ENCODE measurements at regions not wholly inside any gene's neighbourhood (a gene's known extent, or its start where the extent isn't known, plus 50 kb on each side); places are given as distances from the start of the nearest gene placed in this dataset.
"Not testable (repeated sequence)": the region's sequence is repeated elsewhere in the genome, so short reads cannot be mapped to it uniquely, and the experiment has no call there.

DNA sequence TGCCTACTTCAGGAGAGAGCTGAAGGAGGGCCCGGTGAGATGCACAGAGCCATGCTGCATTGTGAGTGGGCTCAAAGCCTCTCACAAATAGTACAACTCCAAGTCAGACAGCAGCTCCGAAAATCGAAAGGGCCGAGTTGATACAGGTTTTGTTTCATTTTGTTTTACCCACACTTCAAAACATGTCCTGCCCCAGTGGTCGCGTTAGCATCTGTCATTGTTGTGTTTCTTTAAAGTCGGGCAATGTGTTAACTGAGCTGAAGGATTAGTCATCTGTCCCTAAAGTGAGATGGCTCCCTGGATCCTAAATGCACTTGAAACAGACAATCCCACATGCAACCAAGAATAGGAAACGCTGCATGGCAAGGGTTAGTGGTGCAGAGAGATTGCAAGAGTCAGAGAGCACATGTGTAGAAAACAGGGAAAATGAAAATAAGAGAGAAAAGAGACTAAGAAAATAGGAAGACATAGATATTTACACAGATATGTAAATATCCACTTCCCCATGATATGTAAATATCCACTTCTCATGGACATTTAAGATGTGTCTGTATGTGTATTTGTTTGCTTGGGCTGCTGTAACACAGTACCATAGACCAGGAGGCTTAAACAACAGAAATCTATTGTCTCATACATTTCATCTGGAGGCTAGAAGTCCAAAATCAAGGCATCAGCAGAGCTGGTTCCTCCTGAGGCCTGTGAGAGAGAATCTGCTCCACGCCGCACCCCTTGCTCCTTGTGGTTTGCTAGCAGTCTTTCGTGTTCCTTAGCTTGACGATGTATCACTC lies 131.4 kb upstream of the RAB4A start:
- no peak for DNase-seq

DNA sequence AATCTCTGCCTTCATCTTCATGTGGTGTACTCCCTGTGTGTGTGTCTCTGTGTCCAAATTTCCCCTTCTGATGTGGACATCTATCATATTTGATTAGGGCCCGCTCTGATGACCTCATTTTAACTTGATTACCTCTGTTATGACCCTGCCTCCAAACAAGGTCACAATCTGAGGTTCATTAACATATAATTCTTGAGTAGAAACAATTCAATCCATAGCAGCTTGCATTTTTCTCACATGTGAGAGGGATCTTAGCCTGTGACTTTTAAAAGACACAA lies 130.9 kb upstream of the RAB4A start:
- DNase-seq = no peak

DNA sequence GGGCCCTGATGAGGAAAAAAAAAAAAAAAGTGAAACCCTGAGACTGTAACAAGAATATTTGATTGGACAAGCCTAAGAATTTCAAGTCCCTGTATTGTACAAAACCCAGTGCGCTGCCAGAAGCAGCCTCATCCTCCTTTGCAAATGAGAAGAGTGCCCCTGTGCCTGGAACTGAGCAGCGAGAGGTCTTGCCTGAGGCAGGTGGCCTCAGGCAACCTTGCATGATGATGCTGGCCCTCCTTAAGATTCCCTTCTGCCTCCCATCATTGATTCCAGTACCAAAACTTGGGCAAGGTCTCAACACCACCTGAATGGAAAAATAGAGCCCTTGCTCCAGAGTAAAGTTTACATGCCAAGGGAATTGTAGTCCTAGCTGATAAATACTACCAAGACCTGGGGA lies 129.6 kb upstream of the RAB4A start:
- no peak for DNase-seq

DNA sequence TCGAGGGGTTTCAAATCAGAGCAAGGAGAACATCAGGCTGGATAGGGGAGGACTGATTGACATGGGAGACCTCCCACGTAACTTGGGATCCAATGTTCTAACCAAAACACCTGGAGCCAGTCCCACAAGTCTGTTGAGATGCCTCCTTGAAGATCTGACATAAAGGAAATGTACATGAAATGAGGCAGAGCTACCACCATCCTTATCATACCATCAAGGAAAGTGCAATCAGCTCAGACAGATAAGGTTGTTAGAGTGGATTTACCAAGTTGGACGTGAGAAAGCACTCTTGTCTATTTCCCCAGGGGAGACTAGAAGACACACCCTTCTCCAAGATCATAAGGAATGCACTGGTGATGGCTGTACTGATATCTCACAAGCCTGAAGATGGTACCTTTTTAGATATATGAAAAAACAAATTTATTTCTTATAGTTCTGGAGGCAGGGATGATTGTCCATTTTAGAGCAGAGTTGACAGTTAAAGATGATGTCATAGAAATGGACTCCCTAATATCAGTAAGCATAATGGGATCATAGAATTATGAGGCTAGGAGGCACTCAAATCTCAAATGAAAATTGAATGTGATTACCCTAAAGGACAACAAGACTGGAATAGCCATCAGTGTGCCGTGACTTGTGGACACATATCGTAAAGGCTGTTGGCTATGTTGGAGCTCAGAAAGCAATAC lies 129.1 kb upstream of the RAB4A start:
- no peak for DNase-seq

DNA sequence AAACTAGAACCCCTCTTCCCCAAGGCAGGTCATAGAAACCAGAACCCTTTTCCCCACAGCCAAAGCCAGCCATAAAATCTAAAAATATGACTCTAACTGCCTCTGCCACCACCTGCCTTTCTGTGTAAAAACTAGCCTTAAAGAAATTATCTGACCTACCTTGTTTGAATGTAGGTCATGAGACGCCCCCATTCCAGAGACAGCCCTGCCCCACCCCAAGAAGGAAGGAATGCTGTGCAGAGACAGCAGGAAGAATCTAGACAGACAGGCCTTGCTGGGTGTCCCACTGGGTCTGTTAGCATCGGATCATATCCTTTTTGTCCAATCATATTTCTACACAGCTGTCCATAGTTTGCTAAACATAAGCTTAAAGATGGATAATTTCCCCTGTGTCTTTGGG lies 128.4 kb upstream of the RAB4A start:
- no peak for DNase-seq

DNA sequence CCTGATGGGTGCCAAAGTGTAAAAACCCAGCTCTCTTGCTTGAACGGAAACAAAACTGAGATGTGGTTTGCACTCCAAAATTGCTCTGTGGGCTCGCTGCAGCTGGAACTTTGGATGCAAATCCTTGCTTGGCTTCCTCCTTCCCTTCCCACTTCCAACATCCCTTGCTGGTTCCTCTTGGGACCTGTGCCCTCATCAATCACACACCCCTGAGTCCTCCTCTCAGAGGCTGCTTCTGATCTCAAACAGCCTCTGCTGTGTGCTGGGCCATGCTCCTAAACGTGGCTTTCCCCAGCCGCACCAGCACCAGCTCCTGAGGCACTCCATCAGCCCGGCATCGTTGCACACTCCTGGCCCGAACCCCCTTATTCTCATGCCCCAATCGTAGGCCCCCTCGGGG lies 124.3 kb upstream of the RAB4A start:
- no peak for DNase-seq

DNA sequence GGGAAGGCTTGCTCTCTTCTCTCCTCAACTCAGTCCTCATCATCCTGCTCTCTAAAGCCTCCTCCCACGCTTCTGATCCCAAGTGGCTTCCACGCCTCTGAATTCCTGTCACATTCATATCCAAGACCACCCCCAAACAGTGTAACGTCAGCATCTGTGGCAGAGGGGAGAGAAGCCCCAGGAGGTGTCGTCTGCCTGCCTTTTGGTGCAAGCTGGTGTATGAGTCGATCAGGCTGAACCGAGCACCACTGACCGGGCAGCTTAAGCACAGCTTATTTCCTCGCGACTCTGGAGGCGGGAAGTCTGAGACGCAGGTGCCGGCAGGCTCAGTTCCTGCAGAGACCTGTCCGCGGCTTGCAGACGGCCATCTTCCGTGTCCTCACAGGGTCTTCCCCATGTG lies 123.8 kb upstream of the RAB4A start:
- peak; percentile 63 for DNase-seq

DNA sequence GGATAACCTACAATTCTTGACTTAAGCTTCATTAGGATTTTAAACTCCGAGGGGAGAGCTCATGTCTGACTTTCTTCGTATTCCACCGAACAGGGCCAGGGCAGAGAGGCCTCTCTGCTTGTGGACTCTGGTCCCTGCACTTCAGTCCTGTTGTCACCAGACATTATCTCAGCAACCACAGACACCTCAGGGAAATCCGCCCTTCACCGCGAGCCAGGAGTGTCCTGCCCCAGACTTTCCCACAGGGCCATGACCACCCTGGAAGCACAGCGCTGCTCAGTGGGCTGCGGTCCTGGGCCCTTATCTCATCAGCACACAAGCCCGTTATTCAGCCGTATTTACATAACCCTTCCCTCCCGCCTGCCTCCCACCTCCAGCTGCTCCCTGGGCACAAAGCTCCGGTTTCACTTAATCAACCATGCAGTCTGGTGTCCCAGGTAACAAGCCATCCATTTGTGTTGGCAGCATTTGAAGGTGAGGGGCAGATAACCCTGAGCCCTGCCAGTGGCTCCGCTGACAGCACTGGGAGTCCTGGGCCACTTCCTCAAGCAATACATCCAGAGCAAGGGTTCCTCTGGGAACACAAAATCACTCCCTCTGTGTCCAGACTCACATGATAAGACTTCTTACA lies 122.8 kb upstream of the RAB4A start:
- peak; percentile 50 for DNase-seq

DNA sequence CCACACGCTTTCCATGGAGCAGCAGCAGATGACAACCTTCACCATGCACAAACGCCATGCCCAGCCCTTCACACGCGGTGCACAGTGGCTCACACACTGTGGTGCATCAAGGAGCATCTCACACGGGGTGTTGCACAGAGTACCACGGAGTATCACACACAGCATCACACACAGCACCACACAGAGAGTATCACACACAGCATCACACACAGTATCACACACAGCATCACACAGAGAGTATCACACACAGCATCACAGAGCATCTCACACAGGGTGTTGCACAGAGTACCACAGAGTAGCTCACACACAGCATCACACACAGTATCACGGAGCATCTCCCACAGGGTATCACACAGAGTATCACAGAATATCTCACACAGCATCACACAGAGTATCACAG lies 122.2 kb upstream of the RAB4A start:
- no peak for DNase-seq

DNA sequence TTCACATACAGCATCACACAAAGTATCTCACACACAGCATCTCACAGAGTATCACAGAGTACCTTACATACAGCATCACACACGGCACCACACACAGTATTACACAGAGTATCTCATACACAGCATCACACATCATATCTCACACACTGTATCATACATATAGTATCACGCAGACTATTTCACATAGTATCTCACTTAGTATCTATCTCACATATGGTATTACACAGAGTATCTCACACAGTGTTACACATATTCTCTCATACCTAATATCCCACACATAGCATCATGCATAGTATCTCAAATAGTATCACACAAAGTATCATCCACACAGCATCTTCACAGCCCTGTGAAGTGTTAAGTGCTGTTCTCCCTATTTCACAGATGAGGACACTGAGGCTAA lies 121.5 kb upstream of the RAB4A start:
- DNase-seq = no peak

DNA sequence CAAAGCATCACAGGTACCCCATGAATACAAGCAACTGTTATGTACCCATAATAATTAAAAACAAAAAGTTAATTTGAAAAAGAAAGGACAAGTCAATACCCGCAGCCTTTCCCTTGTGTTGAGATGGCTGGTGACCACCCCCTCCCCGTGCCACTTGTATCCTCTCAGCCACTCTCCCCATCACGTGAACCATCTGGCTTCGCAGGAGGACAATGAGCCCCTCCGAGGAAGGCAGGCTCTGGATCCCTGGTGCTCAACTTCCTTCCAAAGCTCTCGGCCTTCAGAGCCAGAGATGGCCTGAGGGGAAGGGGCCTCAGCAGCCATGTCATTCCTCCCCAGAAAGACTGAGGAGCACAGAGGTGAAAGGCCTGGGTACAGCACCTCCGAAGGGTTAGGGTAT lies 120.4 kb upstream of the RAB4A start:
- no peak for DNase-seq

DNA sequence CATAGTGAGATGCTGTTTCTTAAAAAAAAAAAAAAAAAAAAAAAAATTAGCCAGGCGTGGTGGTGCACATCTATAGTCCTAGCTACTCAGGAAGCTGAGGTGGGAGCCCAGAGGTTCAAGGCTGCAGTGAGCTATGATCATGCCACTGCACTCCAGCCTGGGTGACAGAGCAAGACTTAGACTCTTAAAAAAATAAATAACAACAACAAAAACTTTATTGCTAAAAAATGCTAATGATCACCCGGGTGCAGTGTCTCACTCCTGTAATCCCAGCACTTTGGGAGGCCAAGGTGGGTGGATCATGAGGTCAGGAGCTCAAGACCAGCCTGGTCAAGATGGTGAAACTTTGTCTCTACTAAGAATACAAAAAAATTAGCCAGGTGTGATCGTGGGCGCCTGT lies 119.5 kb upstream of the RAB4A start:
- DNase-seq = not testable (repeated sequence)

DNA sequence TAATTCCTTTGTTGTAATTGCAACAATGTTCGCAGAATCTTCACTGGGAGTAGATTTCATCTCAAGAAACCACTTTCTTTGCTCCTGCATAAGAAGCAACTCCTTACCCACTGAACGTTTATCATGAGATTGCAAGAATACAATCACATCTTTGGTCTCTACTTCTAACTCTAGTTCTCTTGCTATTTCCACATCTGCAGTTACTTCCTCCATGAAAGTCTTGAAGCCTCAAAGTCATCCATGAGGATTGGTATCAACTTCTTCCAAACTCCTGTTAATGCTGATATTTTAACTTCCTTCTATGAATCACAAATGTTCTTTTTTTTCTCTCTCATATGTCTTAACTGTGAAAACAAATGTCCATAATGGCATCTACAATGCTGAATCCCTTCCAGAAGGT lies 118.6 kb upstream of the RAB4A start:
- no peak for DNase-seq

DNA sequence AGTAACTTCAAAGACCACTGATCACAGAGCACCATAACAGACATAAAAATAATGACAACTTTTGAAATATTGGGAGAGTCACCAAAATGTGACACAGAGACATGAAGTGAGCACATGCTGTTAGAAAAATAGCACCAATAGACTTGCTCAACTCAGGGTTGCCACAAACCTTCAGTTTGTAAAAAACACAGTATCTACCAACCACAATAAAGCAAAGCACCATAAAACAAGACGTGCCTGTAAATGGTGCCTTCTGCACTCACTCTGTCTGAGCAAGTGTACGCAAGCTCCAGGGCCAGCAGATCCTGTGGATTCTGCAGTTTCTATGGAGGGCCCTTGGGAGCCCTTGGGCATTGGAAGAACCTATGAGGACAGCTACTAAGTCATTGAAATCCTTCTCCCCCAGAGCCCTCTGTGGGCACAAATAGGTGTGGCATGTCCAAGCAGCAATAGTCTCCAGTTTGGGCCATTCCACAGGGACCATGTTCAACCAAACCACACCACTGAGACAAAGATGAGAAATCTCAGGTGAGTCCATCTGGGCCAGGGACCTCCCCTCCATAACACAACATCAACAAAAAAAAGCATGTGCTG lies 116.9 kb upstream of the RAB4A start:
- DNase-seq = no peak

DNA sequence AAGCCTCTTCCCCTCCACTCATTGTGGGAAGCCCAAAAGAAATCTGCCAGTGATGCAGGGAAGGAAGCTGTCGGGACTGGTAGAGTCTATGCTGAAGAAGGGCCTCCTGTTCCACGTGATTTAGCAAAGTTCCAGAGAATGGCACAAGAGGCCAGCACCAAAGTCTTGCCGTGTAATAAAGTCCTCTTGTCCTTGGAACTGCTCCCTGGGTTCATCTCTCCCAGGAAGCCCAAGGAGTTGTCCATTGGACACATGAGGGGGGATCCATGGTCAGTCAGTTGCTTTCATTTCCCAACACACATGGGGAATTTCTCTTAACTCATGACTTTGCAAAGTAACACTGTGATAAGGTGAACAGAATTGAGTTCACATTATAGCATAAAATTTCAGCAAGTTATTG lies 116.1 kb upstream of the RAB4A start:
- no peak for DNase-seq

DNA sequence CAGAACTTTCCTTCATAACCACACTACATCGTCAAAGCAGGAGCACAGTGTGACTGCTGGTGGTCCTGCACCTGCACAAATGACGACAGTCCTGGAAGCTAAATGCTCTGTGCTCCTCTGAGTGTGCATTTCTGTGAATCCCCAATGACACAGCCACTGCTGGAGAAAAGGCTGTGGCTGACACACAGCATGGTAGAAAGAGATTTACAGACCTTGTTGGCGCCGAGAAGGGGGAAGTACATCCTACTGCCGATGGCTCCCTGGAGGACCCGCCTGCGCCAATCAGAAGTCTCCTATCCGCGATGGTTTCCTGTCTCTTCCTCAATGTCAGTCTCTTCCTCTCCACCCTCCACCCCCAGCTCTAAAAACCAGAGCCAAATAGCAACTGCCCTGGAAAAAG lies 115.4 kb upstream of the RAB4A start:
- DNase-seq = no peak

DNA sequence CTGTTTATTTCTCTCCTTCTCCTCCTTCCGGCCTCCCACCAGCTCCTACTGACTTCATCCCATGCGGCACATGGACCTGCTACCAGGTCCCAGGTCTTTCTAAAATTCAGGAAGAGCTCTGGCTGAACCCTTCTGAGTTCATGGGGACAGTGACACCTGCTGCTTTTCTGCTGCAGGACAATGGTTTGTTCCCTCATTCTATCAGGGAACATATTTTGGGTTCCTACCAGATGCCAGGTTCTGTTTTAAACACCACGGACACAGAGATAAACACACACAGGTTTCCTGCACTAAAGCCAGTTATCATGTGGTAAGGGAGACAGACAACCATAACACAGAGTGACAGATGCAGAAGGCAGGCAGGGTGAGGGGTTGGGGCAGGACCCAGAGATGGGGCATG lies 114.0 kb upstream of the RAB4A start:
- DNase-seq = no peak

DNA sequence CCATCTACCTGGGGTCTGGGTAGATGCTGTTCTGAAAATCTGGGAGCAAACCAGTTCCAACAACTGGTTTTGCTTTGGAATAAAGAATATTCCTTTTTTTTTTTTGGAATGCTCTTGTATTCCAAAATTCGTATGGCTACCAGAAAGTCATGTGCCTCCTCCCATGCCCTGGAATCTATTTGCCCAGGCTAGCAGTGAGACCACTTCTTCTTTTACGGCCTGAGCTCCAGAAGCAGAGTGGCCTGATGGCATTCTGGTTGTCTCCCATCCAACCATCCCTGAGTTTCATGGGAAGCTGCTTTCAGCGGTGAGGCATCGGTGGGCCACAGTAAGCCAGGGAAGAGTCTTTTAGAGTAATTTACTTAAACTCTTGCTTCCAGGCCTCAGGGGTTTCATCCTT lies 113.4 kb upstream of the RAB4A start:
- no peak for DNase-seq

DNA sequence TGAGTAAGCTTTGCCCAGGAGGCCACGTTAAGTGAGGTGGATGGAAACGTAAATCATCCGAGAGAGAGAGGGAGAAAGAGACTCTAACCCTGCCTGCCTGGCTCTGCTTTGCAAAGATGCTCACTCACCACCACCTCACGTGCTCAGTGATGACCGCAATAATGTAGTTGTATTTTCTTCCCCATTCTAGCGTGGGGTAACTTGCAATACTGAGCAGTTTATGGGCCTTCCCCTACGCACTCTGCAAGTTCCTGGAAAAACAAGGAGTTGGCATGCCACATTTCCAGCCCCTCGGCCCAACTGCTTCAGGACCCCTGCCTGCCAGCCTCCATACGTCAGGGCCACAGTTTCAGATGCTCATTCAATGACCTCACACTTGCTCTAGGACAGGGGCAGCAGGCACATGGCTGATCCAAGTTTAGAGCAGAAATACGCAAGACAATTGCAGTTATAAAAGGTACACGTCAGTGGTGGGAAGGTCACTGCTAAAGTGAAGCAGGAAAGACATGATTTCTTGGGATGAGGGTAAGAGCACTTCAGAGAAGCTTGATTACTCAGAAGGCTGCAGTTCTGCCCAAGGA lies 112.5 kb upstream of the RAB4A start:
- DNase-seq = no peak

DNA sequence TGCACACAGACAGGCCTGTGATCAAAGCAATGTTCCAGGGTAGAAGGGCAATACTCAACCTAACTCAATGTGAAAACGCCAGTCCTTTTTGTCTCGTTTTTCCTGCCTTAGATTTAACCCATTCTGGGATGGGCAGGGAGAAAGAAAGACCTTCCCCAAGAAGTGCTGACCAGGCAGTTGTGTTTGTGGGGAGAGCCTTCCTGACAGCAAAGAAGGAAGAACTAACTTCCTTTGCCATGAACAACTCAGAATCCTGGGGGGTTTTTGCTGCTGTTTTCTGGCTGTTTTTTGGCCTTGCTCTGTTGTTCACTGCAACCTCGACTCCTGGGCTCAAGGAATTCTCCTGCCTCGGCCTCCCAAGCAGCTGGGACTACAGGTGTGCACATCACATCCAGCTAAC lies 112.0 kb upstream of the RAB4A start:
- no peak for DNase-seq

DNA sequence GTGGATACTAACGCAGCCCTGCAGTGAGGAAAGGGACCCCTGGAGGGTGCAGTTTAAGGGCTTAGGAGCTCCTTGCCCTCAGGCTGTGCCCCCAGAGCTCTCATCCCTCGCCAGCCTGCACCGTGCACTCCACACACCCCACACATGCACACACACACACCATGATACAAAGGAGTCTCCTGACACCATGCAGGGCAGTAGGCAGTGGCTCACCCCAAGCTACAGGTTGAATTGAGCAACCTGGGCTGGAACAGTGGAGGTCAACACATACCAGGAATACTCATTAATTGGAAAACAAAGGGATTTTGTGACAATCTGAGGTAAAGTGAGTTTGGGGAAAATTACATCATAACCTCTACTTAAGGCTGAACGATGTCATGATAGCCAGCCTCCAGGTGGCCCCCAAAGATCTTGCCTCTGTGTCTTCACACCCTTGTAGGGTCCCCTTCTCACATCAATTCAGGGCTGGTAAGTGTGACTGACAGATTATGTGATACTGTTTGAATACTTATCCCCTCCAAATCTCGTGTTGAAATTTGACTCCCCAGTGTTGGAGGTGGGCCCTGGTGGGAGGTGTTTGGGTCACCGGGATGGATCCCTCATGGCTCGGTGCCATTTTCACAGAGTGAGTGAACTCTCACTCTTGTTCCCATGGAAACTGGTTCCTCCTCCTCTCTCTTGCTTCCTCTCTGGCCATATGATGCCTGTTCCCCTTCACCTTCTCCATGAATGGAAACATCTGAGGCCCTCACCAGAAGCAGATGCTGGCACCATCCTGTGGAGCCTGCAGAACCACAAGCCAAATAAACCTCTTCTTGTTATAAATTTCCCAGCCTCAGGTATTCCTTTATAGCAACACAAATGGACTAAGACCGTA lies 111.0 kb upstream of the RAB4A start:
- DNase-seq = no peak

DNA sequence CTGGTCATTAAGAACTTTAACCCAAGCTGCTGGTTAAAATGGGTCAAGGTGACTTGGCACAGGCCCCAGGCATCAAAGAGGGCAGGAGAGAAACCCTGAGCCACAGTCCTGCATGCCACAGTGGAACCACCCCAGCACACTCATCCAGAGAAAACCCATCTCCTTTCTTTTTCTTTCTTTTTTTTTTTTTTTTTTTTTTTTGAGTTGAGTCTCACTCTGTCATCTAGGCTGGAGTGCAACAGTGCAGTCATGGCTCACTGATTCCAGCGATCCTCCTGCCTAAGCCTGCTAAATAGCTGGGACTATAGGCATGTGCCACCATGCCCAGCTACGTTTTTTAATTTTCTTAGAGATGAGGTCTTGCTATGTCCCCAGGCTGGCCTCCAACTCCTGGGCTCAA lies 109.2 kb upstream of the RAB4A start:
- no peak for DNase-seq
